ENCODE measurements at regions not wholly inside any gene's neighbourhood (a gene's known extent, or its start where the extent isn't known, plus 50 kb on each side); places are given as distances from the start of the nearest gene placed in this dataset.

- Histone ChIP-seq H3K9me3 (ENCODE audit: control insufficient read depth, insufficient read depth, low read length) (no peaks in the 10 kb centered on the region), H2AFZ (replicated peaks; ENCODE audit: low read length, poor library complexity) (no peak overlapping the region), H3K36me3 (ENCODE audit: control insufficient read depth, insufficient read depth, low read length) (no peaks in the 10 kb centered on the region), H2BK20ac (ENCODE audit: low read depth, low read length) (no peak overlapping the region), H3K27ac (ENCODE audit: insufficient read depth, low read length) (no peak overlapping the region), H3K18ac (ENCODE audit: low read depth, low read length) (no peak overlapping the region), H2BK15ac (ENCODE audit: low read depth, low read length) (no peak overlapping the region), H3K79me1 (ENCODE audit: low read depth in 1 of 2, low read length in 2 of 2) (no peaks in the 10 kb centered on the region), H2AK9ac (replicated peaks; ENCODE audit: low read depth, low read length, poor library complexity) (no peak overlapping the region), H3K9ac (ENCODE audit: low read depth, low read length) (no peak overlapping the region), H3K4ac (ENCODE audit: low read depth, low read length) (no peak overlapping the region), H3K4me2 (ENCODE audit: low read depth, low read length) (no peak overlapping the region), H2BK5ac (ENCODE audit: low read depth, low read length, poor library complexity, severe bottlenecking) (no peak overlapping the region), H4K91ac (ENCODE audit: insufficient read depth, low read depth, low read length) (no peak overlapping the region), H3K9me1 (ENCODE audit: insufficient read depth, low read length) (no peaks in the 10 kb centered on the region), H3K4me1 (ENCODE audit: control insufficient read depth, insufficient read depth, low read length) (no peaks in the 10 kb centered on the region), H3K27me3 (ENCODE audit: control insufficient read depth, insufficient read depth, low read length) (no peaks in the 10 kb centered on the region; the same call in 1 of the 2 replicates), H4K8ac (ENCODE audit: low read depth in 2 of 2, low read length in 2 of 2) (no peak overlapping the region), H3K56ac (ENCODE audit: extremely low read depth, insufficient read depth, low read length) (no peak overlapping the region), H3K14ac (replicated peaks; ENCODE audit: low read depth, low read length) (no peak overlapping the region), H3K4me3 (ENCODE audit: insufficient read depth, low read depth, low read length) (no peak overlapping the region), H4K5ac (ENCODE audit: low read depth, low read length) (no peak overlapping the region), H4K20me1 (ENCODE audit: insufficient read depth, low read length) (no peaks in the 10 kb centered on the region), H3K23ac (ENCODE audit: low read depth, low read length) (no peak overlapping the region), H2AK5ac (ENCODE audit: low read depth, low read length) (no peak overlapping the region), H2BK120ac (ENCODE audit: low read depth, low read length) (no peak overlapping the region)
- ChIA-PET CTCF (no interaction called here), POLR2A (ENCODE audit: unreplicated experiment) (interaction anchor here (0.7 kb wide), 1 partner anchor 16 kb away, joined by 5 read pairs; no protein-coding TSS in a partner anchor)
- TF ChIP-seq, protein P1, sequence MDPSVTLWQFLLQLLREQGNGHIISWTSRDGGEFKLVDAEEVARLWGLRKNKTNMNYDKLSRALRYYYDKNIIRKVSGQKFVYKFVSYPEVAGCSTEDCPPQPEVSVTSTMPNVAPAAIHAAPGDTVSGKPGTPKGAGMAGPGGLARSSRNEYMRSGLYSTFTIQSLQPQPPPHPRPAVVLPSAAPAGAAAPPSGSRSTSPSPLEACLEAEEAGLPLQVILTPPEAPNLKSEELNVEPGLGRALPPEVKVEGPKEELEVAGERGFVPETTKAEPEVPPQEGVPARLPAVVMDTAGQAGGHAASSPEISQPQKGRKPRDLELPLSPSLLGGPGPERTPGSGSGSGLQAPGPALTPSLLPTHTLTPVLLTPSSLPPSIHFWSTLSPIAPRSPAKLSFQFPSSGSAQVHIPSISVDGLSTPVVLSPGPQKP (IDR thresholded peaks at IDR 0.05; ENCODE audit: borderline replicate concordance, low read depth, low read length), result no peak
- TF ChIP-seq BHLHE40 (IDR thresholded peaks at IDR 0.05; ENCODE audit: low read depth, low read length) (no peak), MAFK (IDR thresholded peaks at IDR 0.05; ENCODE audit: low read depth, low read length) (no peak), RCOR1 (IDR thresholded peaks at IDR 0.05; ENCODE audit: insufficient replicate concordance, low read length) (no peak), SMC3 (IDR thresholded peaks at IDR 0.05; ENCODE audit: low read depth, low read length) (no peak), RAD21 (IDR thresholded peaks at IDR 0.05; ENCODE audit: low read length) (no peak), RFX5 (IDR thresholded peaks at IDR 0.05; ENCODE audit: low read depth, low read length) (no peak), CEBPB (IDR thresholded peaks at IDR 0.05; ENCODE audit: low read depth, low read length) (no peak), FOS (IDR thresholded peaks at IDR 0.05; ENCODE audit: low read depth, low read length) (no peak), USF2 (IDR thresholded peaks at IDR 0.05; ENCODE audit: low read depth, low read length) (no peak), MAZ (IDR thresholded peaks at IDR 0.05; ENCODE audit: borderline replicate concordance, low read depth, low read length) (no peak), CHD1 (IDR thresholded peaks at IDR 0.05; ENCODE audit: low read depth, low read length) (no peak), NFE2L2 (IDR thresholded peaks at IDR 0.05; ENCODE audit: low read depth, low read length) (no peak), CTCF (conservative IDR thresholded peaks at IDR 0.05; ENCODE audit: low read depth, low read length) (no peak), POLR2A (IDR thresholded peaks at IDR 0.05; ENCODE audit: low read depth, low read length) (no peak), MXI1 (IDR thresholded peaks at IDR 0.05; ENCODE audit: borderline replicate concordance, low read depth, low read length) (no peak)
- no peak for DNase-seq
- 76% methylated on average over 2 of the region's 6 CpGs; no CpG with 5 or more reads in 1 of the 2 experiments for WGBS, 2 experiments (ENCODE audit: extremely low coverage in 2 of 2, insufficient read length in 1 of 2)
- intact Hi-C loops (cut with micrococcal nuclease) (no loop called here), in situ Hi-C loops (cut with MboI; ENCODE audit: low sequenced_read_pairs) (no loop called here), dilution Hi-C loops (cut with HindIII; ENCODE audit: low sequenced_read_pairs, unreplicated experiment) (no loop called here)
- no peak for ATAC-seq (ENCODE audit: low read depth)
- BruUV-seq (replicated peaks), result no TSS peak
Measured at GRCh38 chr10:2958659-2959058, 108.7 kb upstream of the PFKP start.
